HEK293 (cell line): ENCODE measurements at regions not wholly inside any gene's neighbourhood (a gene's known extent, or its start where the extent isn't known, plus 50 kb on each side); places are given as distances from the start of the nearest gene placed in this dataset.

Experiments
- CTCF ChIA-PET: fragments of 350-600 bp; formaldehyde crosslinking; extraction: SDS; loops from one replicate; lab custom pipeline; 2021; ENCODE audit warnings: antibody characterized with exemption; lab: Yijun Ruan, JAX
- POLR2A ChIA-PET: fragments of 300-600 bp; formaldehyde crosslinking; extraction: SDS; loops from one replicate; lab custom pipeline; 2020; ENCODE audit warnings: antibody characterized with exemption, inconsistent platforms; lab: Yijun Ruan, JAX
- H3K27ac ChIP-seq: fragments of 200-500 bp; sonication (Bioruptor generic); 2 replicates; pipeline ENCODE4 v1.5.1; 2014; ENCODE audit warnings: low read depth, low read length, control low read depth, inconsistent platforms; ENCODE audit errors: extremely low read depth
- H3K36me3 ChIP-seq, 2 experiments: fragments of 200-500 bp in 1 of 2; sonication (Bioruptor generic) in 1 of 2; 1 replicate in 1 of 2; 2 replicates in 1 of 2; pipeline ENCODE4 v1.5.1; 2014 to 2017; ENCODE audit warnings: inconsistent platforms in 2 of 2, low read length in 2 of 2; ENCODE audit not compliant: control insufficient read depth in 2 of 2, insufficient read depth in 1 of 2
- H3K4me1 ChIP-seq: fragments of 200-500 bp; sonication (Bioruptor generic); 2 replicates; pipeline ENCODE4 v1.5.1; 2014; ENCODE audit warnings: mild to moderate bottlenecking, low read length, inconsistent platforms; ENCODE audit not compliant: control insufficient read depth, insufficient read depth
- H3K4me3 ChIP-seq: 2 replicates; pipeline ENCODE4 v1.5.1; 2011; ENCODE audit warnings: low read depth, mild to moderate bottlenecking, control low read depth, low read length, moderate library complexity
- H3K9me3 ChIP-seq: fragments of 200-500 bp; sonication (Bioruptor generic); 2 replicates; pipeline ENCODE4 v1.5.1; 2014; ENCODE audit warnings: low read depth, low read length, inconsistent platforms; ENCODE audit not compliant: control insufficient read depth, insufficient read depth
- AEBP2 ChIP-seq: fragments of 450-650 bp; formaldehyde crosslinking; IDR thresholded peaks from 2 replicates; pipeline ENCODE4 v1.5.1; 2016; ENCODE audit warnings: missing biosample characterization, missing genetic modification characterization, borderline replicate concordance
- BCL6B ChIP-seq: fragments of 450-650 bp; formaldehyde crosslinking; IDR thresholded peaks from 2 replicates; pipeline ENCODE4 v1.5.1; 2017; ENCODE audit warnings: missing biosample characterization, missing genetic modification characterization
- GLIS1 ChIP-seq: fragments of 450-650 bp; formaldehyde crosslinking; IDR thresholded peaks from 2 replicates; pipeline ENCODE4 v1.5.1; 2016; ENCODE audit warnings: missing biosample characterization, missing genetic modification characterization
- SP2 ChIP-seq: fragments of 450-650 bp; formaldehyde crosslinking; IDR thresholded peaks from 2 replicates; pipeline ENCODE4 v1.5.1; 2016; ENCODE audit warnings: missing biosample characterization, missing genetic modification characterization
- WT1 ChIP-seq: fragments of 450-650 bp; formaldehyde crosslinking; IDR thresholded peaks from 2 replicates; pipeline ENCODE4 v1.5.1; 2016; ENCODE audit warnings: missing biosample characterization, missing genetic modification characterization
- ZNF121 ChIP-seq: fragments of 450-650 bp; formaldehyde crosslinking; IDR thresholded peaks from 2 replicates; pipeline ENCODE4 v1.5.1; 2016; ENCODE audit warnings: missing biosample characterization, missing genetic modification characterization
- ZNF202 ChIP-seq: fragments of 450-650 bp; formaldehyde crosslinking; IDR thresholded peaks from 2 replicates; pipeline ENCODE4 v1.5.1; 2016; ENCODE audit warnings: missing biosample characterization, missing genetic modification characterization, borderline replicate concordance
- ZNF335 ChIP-seq: fragments of 450-650 bp; formaldehyde crosslinking; conservative IDR thresholded peaks from 2 replicates; pipeline ENCODE4 v1.5.1; 2016; ENCODE audit warnings: missing biosample characterization, missing genetic modification characterization
- ZNF404 ChIP-seq: fragments of 450-650 bp; formaldehyde crosslinking; IDR thresholded peaks from 2 replicates; pipeline ENCODE4 v1.5.1; 2017; ENCODE audit warnings: missing biosample characterization, missing genetic modification characterization
- ZNF510 ChIP-seq: fragments of 450-650 bp; formaldehyde crosslinking; IDR thresholded peaks from 2 replicates; pipeline ENCODE4 v1.5.1; 2018; ENCODE audit warnings: mild to moderate bottlenecking, missing genetic modification characterization, missing biosample characterization; ENCODE audit not compliant: insufficient replicate concordance
- ZNF518A ChIP-seq: fragments of 450-650 bp; formaldehyde crosslinking; conservative IDR thresholded peaks from 2 replicates; pipeline ENCODE4 v1.5.1; 2016; ENCODE audit warnings: low read depth, missing biosample characterization, missing genetic modification characterization
- ZNF704 ChIP-seq: fragments of 450-650 bp; formaldehyde crosslinking; IDR thresholded peaks from 2 replicates; pipeline ENCODE4 v1.5.1; 2016; ENCODE audit warnings: missing biosample characterization, missing genetic modification characterization
- ZNF776 ChIP-seq: fragments of 450-650 bp; formaldehyde crosslinking; IDR thresholded peaks from 2 replicates; pipeline ENCODE4 v1.5.0; 2017; ENCODE audit warnings: missing biosample characterization, missing genetic modification characterization, borderline replicate concordance
- TF ChIP-seq, protein P1 (sequence below): fragments of 450-650 bp; IDR thresholded peaks from 2 replicates; pipeline ENCODE4 v1.5.1; 2018; ENCODE audit warnings: missing biosample characterization, mild to moderate bottlenecking, missing genetic modification characterization
- TF ChIP-seq, protein P2 (sequence below): fragments of 450-650 bp; formaldehyde crosslinking; IDR thresholded peaks from 2 replicates; pipeline ENCODE4 v1.5.1; 2016; ENCODE audit warnings: missing biosample characterization, missing genetic modification characterization, borderline replicate concordance

- TF ChIP-seq BCL6B (tag by site-specific recombination), result no peak
- no peak for TF ChIP-seq ZNF518A (tag by site-specific recombination)
- TF ChIP-seq, protein P1, sequence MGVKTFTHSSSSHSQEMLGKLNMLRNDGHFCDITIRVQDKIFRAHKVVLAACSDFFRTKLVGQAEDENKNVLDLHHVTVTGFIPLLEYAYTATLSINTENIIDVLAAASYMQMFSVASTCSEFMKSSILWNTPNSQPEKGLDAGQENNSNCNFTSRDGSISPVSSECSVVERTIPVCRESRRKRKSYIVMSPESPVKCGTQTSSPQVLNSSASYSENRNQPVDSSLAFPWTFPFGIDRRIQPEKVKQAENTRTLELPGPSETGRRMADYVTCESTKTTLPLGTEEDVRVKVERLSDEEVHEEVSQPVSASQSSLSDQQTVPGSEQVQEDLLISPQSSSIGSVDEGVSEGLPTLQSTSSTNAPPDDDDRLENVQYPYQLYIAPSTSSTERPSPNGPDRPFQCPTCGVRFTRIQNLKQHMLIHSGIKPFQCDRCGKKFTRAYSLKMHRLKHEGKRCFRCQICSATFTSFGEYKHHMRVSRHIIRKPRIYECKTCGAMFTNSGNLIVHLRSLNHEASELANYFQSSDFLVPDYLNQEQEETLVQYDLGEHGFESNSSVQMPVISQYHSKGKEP (tag by site-specific recombination), result no peak
Observed at GRCh38 chr17:68776451-68776850, 175.3 kb upstream of the FAM20A start (continued).

GRCh38 chr17:68775969-68776368, 174.8 kb upstream of the FAM20A start:
- POLR2A ChIA-PET, result no interaction called here
- CTCF ChIA-PET, result interaction anchor here (0.6 to 6.7 kb wide), 17 partner anchors 18 to 749 kb away, joined by 3 to 72 read pairs (median 4); no protein-coding TSS in a partner anchor
- Histone ChIP-seq H3K27ac (no peak overlapping the region), H3K4me1 (no peaks in the 10 kb centered on the region), H3K9me3 (no peaks in the 10 kb centered on the region), H3K4me3 (no peak overlapping the region), H3K36me3 (no peaks in the 10 kb centered on the region)
- no peak for TF ChIP-seq WT1 (tag by site-specific recombination)
- no peak for TF ChIP-seq SP2
- TF ChIP-seq AEBP2 (tag by site-specific recombination), result no peak

GRCh38 chr17:68775318-68775717, 174.2 kb upstream of the FAM20A start:
- CTCF ChIA-PET, result interaction anchor here (1.0 to 6.7 kb wide), 11 partner anchors 9 to 750 kb away, joined by 3 to 72 read pairs (median 4); no protein-coding TSS in a partner anchor
- POLR2A ChIA-PET, result no interaction called here
- no peaks in the 10 kb centered on the region for H3K9me3 ChIP-seq
- H3K4me1 ChIP-seq, result no peaks in the 10 kb centered on the region
- H3K4me3 ChIP-seq, result no peak overlapping the region
- H3K36me3 ChIP-seq, result no peaks in the 10 kb centered on the region
- H3K27ac ChIP-seq, result no peak overlapping the region
- TF ChIP-seq ZNF121 (no peak), ZNF510 (tag by site-specific recombination) (no peak), ZNF404 (no peak), ZNF202 (tag by site-specific recombination) (no peak), ZNF776 (tag by site-specific recombination) (no peak), GLIS1 (tag by site-specific recombination) (no peak), ZNF704 (tag by site-specific recombination) (no peak), ZNF335 (tag by site-specific recombination) (no peak)
- TF ChIP-seq, protein P2, sequence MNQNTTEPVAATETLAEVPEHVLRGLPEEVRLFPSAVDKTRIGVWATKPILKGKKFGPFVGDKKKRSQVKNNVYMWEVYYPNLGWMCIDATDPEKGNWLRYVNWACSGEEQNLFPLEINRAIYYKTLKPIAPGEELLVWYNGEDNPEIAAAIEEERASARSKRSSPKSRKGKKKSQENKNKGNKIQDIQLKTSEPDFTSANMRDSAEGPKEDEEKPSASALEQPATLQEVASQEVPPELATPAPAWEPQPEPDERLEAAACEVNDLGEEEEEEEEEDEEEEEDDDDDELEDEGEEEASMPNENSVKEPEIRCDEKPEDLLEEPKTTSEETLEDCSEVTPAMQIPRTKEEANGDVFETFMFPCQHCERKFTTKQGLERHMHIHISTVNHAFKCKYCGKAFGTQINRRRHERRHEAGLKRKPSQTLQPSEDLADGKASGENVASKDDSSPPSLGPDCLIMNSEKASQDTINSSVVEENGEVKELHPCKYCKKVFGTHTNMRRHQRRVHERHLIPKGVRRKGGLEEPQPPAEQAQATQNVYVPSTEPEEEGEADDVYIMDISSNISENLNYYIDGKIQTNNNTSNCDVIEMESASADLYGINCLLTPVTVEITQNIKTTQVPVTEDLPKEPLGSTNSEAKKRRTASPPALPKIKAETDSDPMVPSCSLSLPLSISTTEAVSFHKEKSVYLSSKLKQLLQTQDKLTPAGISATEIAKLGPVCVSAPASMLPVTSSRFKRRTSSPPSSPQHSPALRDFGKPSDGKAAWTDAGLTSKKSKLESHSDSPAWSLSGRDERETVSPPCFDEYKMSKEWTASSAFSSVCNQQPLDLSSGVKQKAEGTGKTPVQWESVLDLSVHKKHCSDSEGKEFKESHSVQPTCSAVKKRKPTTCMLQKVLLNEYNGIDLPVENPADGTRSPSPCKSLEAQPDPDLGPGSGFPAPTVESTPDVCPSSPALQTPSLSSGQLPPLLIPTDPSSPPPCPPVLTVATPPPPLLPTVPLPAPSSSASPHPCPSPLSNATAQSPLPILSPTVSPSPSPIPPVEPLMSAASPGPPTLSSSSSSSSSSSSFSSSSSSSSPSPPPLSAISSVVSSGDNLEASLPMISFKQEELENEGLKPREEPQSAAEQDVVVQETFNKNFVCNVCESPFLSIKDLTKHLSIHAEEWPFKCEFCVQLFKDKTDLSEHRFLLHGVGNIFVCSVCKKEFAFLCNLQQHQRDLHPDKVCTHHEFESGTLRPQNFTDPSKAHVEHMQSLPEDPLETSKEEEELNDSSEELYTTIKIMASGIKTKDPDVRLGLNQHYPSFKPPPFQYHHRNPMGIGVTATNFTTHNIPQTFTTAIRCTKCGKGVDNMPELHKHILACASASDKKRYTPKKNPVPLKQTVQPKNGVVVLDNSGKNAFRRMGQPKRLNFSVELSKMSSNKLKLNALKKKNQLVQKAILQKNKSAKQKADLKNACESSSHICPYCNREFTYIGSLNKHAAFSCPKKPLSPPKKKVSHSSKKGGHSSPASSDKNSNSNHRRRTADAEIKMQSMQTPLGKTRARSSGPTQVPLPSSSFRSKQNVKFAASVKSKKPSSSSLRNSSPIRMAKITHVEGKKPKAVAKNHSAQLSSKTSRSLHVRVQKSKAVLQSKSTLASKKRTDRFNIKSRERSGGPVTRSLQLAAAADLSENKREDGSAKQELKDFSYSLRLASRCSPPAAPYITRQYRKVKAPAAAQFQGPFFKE (tag by site-specific recombination), result no peak
